ENCODE measurements at regions not wholly inside any gene's neighbourhood (a gene's known extent, or its start where the extent isn't known, plus 50 kb on each side); places are given as distances from the start of the nearest gene placed in this dataset.

DNA sequence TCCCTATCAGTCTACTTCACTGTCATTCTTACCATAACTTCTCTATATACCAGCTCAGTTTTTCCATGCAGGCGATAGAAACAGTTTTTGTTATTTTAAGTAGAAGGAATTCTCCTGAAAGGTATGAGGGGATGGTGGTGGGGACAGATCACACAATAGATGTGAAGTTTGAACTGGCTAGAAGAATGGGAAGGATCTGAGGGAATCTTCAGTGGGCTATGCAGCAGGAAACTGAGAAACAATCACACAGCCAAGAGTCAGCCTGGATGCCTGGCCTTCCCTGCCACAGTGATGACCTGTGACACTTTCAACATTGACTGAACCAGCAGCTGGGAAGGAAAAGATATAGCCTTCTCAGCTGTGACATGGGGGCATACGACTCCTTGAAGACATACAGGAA, 329.1 kb upstream of the GULP1 start:
- TF ChIP-seq, protein P1, sequence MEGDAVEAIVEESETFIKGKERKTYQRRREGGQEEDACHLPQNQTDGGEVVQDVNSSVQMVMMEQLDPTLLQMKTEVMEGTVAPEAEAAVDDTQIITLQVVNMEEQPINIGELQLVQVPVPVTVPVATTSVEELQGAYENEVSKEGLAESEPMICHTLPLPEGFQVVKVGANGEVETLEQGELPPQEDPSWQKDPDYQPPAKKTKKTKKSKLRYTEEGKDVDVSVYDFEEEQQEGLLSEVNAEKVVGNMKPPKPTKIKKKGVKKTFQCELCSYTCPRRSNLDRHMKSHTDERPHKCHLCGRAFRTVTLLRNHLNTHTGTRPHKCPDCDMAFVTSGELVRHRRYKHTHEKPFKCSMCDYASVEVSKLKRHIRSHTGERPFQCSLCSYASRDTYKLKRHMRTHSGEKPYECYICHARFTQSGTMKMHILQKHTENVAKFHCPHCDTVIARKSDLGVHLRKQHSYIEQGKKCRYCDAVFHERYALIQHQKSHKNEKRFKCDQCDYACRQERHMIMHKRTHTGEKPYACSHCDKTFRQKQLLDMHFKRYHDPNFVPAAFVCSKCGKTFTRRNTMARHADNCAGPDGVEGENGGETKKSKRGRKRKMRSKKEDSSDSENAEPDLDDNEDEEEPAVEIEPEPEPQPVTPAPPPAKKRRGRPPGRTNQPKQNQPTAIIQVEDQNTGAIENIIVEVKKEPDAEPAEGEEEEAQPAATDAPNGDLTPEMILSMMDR (conservative IDR thresholded peaks at IDR 0.05; ENCODE audit: low read depth), result no peak
- H3K27ac ChIP-seq, result no peak overlapping the region
- POLR2A ChIA-PET (ENCODE audit: low non-redundant PET), result no interaction called here
- CTCF ChIA-PET, result no interaction called here
- DNase-seq (ENCODE audit: low spot score), result no peak

DNA sequence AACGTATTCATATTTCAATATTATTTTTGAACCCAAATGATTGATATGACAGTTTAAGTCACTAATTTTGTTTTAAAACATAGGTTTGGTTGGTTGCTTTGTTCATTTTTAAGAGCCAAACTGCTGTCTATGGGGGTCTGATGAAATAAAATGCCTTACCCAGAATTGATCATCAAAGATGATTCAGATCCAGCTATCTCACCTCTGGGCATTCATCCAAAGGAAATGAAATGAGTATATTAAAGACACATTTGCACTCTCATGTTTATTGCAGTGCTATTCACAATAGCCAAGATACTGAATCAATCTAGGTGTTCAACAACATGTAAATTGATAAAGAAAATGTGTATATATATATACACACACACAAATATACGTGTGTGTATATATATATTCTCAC, 326.9 kb upstream of the GULP1 start:
- TF ChIP-seq, protein P1 (conservative IDR thresholded peaks at IDR 0.05; ENCODE audit: low read depth), result no peak
- DNase-seq (ENCODE audit: low spot score), result peak; percentile 3
- H3K27ac ChIP-seq, result no peak overlapping the region
- ChIA-PET CTCF (interaction anchor here (0.6 kb wide), 1 partner anchor 314 kb away, joined by 5 read pairs; no protein-coding TSS in a partner anchor), POLR2A (ENCODE audit: low non-redundant PET) (no interaction called here)

DNA sequence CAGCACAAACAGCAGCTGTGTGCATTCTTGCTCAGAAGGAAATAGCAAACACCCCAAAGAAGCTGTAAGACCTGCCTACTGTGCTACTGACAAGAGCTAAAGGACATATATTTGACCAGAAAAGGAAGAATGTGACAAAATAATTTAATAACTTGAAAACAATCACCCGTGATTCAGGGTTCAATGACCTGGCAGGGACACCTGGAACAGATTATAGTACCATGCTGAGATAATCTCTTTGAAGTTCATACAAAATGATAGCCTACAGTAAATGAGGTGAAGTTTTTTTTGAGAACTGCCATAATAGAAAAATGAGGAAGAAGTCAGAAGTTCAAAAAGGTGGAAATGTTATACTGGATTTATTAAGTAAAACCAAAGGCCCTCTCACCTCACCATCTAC, 324.8 kb upstream of the GULP1 start:
- TF ChIP-seq, protein P1 (conservative IDR thresholded peaks at IDR 0.05; ENCODE audit: low read depth), result no peak
- ChIA-PET POLR2A (ENCODE audit: low non-redundant PET) (no interaction called here), CTCF (interaction anchor here (0.6 kb wide), 1 partner anchor 12 kb away, joined by 3 read pairs; no protein-coding TSS in a partner anchor)
- no peak for DNase-seq (ENCODE audit: low spot score)
- H3K27ac ChIP-seq, result no peak overlapping the region

DNA sequence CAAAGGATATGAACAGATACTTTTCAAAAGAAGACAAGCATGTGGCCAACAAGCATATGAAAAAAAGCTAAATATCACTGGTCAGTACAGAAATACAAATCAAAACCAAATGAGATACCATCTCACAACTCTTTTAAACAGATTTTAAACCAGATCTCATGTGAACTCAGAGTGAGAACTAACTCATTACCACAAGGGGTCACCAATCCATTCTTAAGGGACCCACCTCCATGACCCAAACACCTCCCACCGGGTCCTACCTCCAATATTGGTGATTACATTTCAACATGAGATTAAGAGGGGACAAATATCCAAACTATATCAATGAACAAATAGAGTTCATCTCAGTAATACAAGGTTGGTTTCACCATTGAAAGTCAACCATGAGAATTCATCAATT, 319.8 kb upstream of the GULP1 start:
- POLR2A ChIA-PET (ENCODE audit: low non-redundant PET), result no interaction called here
- TF ChIP-seq, protein P1 (conservative IDR thresholded peaks at IDR 0.05; ENCODE audit: low read depth), result no peak
- CTCF ChIA-PET, result no interaction called here
- no peak for DNase-seq (ENCODE audit: low spot score)
- H3K27ac ChIP-seq, result no peak overlapping the region

DNA sequence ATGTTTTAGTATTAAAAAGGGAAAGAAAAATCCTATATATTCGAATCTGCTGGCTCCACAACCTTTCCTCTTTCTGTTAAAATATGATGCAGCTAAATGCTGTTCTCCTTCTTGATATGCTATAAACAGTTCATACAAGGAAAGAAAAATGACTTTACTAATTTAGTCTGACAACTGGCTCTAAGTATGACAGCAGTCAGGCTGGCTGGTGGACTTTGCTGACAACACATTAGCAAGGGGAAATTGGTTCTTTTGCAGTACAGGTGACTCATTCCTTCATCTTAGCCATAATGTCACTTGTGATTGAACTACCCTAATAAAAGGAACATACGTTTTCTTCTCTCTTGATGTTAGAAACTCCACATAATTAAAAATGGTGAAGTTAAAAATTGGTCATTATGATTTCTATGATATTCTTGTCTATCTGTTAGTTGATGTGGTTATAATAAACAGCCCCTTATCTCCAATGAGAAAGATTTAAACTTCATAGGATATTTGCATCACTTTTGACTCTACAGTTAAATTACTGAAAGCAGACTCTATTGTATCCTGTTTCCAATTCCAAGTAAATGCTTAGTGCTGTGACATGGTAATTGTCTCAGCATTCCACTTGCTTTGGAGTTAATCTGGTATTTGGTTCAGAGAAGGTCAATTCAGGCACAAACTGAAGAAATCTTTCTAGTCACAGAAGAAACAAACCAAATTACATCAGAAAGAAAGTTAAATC, 315.3 kb upstream of the GULP1 start:
- TF ChIP-seq, protein P1 (conservative IDR thresholded peaks at IDR 0.05; ENCODE audit: low read depth), result no peak
- no peak overlapping the region for H3K27ac ChIP-seq
- CTCF ChIA-PET, result no interaction called here
- no peak for DNase-seq (ENCODE audit: low spot score)
- POLR2A ChIA-PET (ENCODE audit: low non-redundant PET), result no interaction called here

DNA sequence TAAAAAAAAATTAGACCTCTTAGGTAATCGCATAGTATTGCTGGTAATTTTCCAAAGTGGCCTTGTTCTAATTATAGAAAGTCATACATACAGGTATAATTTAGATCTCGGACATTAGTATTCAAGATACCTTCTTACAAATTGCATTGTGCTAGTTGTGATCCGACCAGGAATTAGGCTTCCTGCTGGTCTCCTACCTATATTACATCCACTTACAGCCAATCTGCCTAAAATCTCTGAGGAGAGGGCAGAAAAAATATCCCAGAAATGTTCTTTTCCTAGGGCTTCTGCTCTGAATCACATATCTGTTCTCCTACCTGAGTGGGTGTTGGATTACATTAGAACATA, 314.7 kb upstream of the GULP1 start:
- no peak overlapping the region for H3K27ac ChIP-seq
- TF ChIP-seq, protein P1 (conservative IDR thresholded peaks at IDR 0.05; ENCODE audit: low read depth), result no peak
- POLR2A ChIA-PET (ENCODE audit: low non-redundant PET), result no interaction called here
- CTCF ChIA-PET, result no interaction called here
- no peak for DNase-seq (ENCODE audit: low spot score)

All from RWPE1 (cell line).